MCF 10A (cell line): ENCODE measurements at regions not wholly inside any gene's neighbourhood (a gene's known extent, or its start where the extent isn't known, plus 50 kb on each side); places are given as distances from the start of the nearest gene placed in this dataset.

Experiments used
- BruUV-seq: library from RNA; stranded (reverse); fragments of 400-500 nt; replicated peaks from 2 replicates; lab custom pipeline; 2021; lab: Mats Ljungman, UMichigan
- CTCF ChIA-PET: fragments of 300-600 bp; sonication (Branson Sonifier 250); formaldehyde crosslinking; extraction: SDS; loops from one replicate; lab custom pipeline; 2021; ENCODE audit warnings: antibody characterized with exemption, inconsistent platforms; lab: Yijun Ruan, JAX
- POLR2A ChIA-PET: fragments of 300-600, 350-650 bp; sonication (Branson Sonifier 250); formaldehyde crosslinking; extraction: SDS; loops from one replicate; lab custom pipeline; 2020; ENCODE audit warnings: antibody characterized with exemption, inconsistent platforms; lab: Yijun Ruan, JAX
- DNase-seq: peaks from one replicate; pipeline ENCODE4 v3.0.0-alpha.2; 2018; ENCODE audit not compliant: unreplicated experiment
- H3K27ac Mint-ChIP-seq: one replicate; pipeline ENCODE4 v1.8.0; 2022; ENCODE audit warnings: mild to moderate bottlenecking, low read depth, mixed read lengths; ENCODE audit not compliant: unreplicated experiment
- H3K27me3 Mint-ChIP-seq: one replicate; pipeline ENCODE4 v1.8.0; 2022; ENCODE audit warnings: mixed read lengths; ENCODE audit not compliant: insufficient read depth, unreplicated experiment
- H3K36me3 Mint-ChIP-seq: one replicate; pipeline ENCODE4 v1.8.0; 2022; ENCODE audit warnings: mild to moderate bottlenecking, moderate library complexity, mixed read lengths; ENCODE audit not compliant: insufficient read depth, unreplicated experiment
- H3K4me1 Mint-ChIP-seq: one replicate; pipeline ENCODE4 v1.8.0; 2022; ENCODE audit warnings: mixed read lengths; ENCODE audit not compliant: insufficient read depth, unreplicated experiment
- H3K4me3 Mint-ChIP-seq: one replicate; pipeline ENCODE4 v1.8.0; 2022; ENCODE audit warnings: mild to moderate bottlenecking, moderate library complexity, mixed read lengths; ENCODE audit not compliant: unreplicated experiment
- H3K9me3 Mint-ChIP-seq: one replicate; pipeline ENCODE4 v1.8.0; 2022; ENCODE audit warnings: mixed read lengths; ENCODE audit not compliant: unreplicated experiment
- intact Hi-C: fragments of 100-400 bp; cut with micrococcal nuclease; formaldehyde crosslinking; loops from 2 replicates; pipeline ENCODE4 v1.14.1; 2022
- TF ChIP-seq, protein P1 (sequence below): fragments of 200-600 bp; IDR thresholded peaks from one replicate; pipeline ENCODE4 v1.8.0; 2022; ENCODE audit warnings: antibody characterized with exemption, mild to moderate bottlenecking; ENCODE audit not compliant: unreplicated experiment

DNA sequence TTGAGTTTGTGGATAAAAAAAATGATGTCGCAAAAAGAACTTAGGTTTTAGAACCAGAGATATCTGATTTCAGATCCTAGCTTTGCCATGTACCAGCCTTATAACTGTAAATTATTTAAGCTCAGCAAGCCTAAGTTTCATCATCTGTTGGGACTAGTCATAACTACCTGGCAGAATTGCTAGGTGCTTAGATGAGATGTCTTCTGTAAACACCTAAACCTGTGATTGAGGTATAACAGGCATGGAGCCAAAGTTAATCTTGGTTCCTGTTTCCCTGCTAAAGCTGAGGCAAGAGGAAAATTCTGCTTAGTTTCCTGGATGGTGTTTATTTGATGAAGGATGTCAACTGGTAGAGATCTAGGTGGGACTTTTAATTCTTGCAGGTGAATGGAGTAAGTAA is 331.3 kb upstream of the RBMS3 start:
- DNase-seq, result peak; percentile 49
- Mint-ChIP-seq H3K4me3 (no peak overlapping the region), H3K36me3 (no peaks in the 10 kb centered on the region), H3K9me3 (no peaks in the 10 kb centered on the region), H3K27ac (no peak overlapping the region), H3K4me1 (peaks cover 14% of the 10 kb centered on the region), H3K27me3 (no peaks in the 10 kb centered on the region)
- ChIA-PET CTCF (interaction anchor here (0.6 kb wide), 1 partner anchor 37 kb away, joined by 3 read pairs; no protein-coding TSS in a partner anchor), POLR2A (interaction anchor here (1.0 kb wide), 1 partner anchor 9 kb away, joined by 3 read pairs; no protein-coding TSS in a partner anchor)
- BruUV-seq, result no TSS peak
- TF ChIP-seq, protein P1, sequence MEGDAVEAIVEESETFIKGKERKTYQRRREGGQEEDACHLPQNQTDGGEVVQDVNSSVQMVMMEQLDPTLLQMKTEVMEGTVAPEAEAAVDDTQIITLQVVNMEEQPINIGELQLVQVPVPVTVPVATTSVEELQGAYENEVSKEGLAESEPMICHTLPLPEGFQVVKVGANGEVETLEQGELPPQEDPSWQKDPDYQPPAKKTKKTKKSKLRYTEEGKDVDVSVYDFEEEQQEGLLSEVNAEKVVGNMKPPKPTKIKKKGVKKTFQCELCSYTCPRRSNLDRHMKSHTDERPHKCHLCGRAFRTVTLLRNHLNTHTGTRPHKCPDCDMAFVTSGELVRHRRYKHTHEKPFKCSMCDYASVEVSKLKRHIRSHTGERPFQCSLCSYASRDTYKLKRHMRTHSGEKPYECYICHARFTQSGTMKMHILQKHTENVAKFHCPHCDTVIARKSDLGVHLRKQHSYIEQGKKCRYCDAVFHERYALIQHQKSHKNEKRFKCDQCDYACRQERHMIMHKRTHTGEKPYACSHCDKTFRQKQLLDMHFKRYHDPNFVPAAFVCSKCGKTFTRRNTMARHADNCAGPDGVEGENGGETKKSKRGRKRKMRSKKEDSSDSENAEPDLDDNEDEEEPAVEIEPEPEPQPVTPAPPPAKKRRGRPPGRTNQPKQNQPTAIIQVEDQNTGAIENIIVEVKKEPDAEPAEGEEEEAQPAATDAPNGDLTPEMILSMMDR, result no peak
- intact Hi-C loops, result no loop called here

DNA sequence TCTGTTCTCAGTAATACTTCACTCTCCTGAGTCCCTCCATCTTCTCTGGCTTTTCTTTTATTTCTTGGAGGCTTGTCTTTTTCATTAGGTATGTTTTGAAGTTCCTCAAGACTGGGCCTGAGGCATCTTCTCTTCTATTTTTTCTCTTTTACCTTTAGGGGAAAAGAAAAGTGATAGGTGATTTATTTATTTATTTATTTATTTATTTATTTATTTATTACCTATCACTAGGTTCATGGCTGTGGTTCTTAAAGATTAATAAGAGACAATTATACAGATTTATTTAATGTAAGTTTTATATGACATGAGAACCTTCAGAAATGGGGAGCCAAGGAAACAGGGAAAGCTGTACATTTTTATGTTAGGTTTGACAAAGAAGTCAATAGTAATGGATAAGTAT is 330.3 kb upstream of the RBMS3 start:
- Mint-ChIP-seq H3K9me3 (no peaks in the 10 kb centered on the region), H3K36me3 (no peaks in the 10 kb centered on the region), H3K4me3 (no peak overlapping the region), H3K4me1 (peaks cover 14% of the 10 kb centered on the region), H3K27ac (no peak overlapping the region), H3K27me3 (no peaks in the 10 kb centered on the region)
- intact Hi-C loops, result no loop called here
- BruUV-seq, result no TSS peak
- ChIA-PET CTCF (interaction anchor here (0.8 kb wide), 2 partner anchors 273 to 282 kb away, joined by 3 read pairs; no protein-coding TSS in a partner anchor), POLR2A (no interaction called here)
- no peak for DNase-seq
- TF ChIP-seq, protein P1, result no peak

DNA sequence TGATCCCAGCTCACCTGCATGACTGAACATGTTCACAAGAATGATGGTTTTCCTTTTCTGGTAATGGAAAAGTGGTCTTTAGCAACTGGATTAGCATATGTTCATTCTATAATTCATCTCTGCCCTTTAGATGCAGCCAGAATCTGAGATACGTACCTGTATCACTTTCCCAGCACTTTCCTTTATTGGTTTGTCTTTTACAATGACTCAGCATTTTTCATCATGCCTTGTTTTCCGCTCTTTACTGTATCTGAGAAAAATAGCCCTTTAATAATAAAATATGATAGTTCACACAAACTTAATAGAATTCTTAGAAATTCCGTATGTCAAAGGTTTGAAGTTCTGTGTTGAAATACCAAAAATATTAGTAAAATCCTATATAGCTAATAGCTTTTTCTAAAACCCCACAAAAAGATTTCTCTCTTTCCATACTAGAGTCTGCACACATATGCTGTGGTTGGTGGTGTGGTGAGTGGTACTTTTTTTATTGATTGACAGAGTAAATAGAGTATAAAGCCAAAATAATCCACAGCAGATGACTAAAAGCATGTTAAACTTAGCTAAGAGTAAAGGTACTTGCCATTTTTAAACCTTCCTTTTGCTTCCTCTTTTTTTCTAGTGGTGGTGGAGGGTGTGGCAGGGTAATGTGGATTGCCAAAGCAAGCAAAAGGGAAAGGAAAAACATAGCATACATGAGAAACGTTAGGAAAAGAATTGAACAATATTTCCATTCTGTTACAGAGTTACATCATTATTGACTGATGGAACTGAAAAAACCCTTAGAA is 328.9 kb upstream of the RBMS3 start:
- H3K27ac Mint-ChIP-seq, result no peak overlapping the region
- TF ChIP-seq, protein P1, result no peak
- no peak for DNase-seq
- no peaks in the 10 kb centered on the region for H3K36me3 Mint-ChIP-seq
- ChIA-PET POLR2A (interaction anchor here (0.6 to 0.7 kb wide), 2 partner anchors 236 to 1495 kb away, joined by 3 read pairs; no protein-coding TSS in a partner anchor), CTCF (interaction anchor here (0.6 to 0.7 kb wide), 4 partner anchors 85 to 1074 kb away, joined by 3 to 6 read pairs (median 3); no protein-coding TSS in a partner anchor)
- no peaks in the 10 kb centered on the region for H3K9me3 Mint-ChIP-seq
- no peak overlapping the region for H3K4me3 Mint-ChIP-seq
- no TSS peak for BruUV-seq
- H3K4me1 Mint-ChIP-seq, result peaks cover 14% of the 10 kb centered on the region
- intact Hi-C loops, result no loop called here
- no peaks in the 10 kb centered on the region for H3K27me3 Mint-ChIP-seq

- Mint-ChIP-seq H3K4me1 (no peaks in the 10 kb centered on the region), H3K36me3 (no peaks in the 10 kb centered on the region), H3K9me3 (no peaks in the 10 kb centered on the region), H3K4me3 (no peak overlapping the region), H3K27ac (no peak overlapping the region), H3K27me3 (no peaks in the 10 kb centered on the region)
- no peak for DNase-seq
- TF ChIP-seq, protein P1, result no peak
- no TSS peak for BruUV-seq
- POLR2A ChIA-PET, result interaction anchor here (0.9 kb wide), 1 partner anchor 60 kb away, joined by 3 read pairs; no protein-coding TSS in a partner anchor
- intact Hi-C loops, result no loop called here
- CTCF ChIA-PET, result no interaction called here
These were observed 322.2 kb upstream of the RBMS3 start for GRCh38 chr3:28958656-28959055.
